CD14-positive monocyte (primary cell): ENCODE measurements at regions not wholly inside any gene's neighbourhood (a gene's known extent, or its start where the extent isn't known, plus 50 kb on each side); places are given as distances from the start of the nearest gene placed in this dataset.

Source experiments
- DNase-seq, 3 donors: peaks; one replicate each; pipeline ENCODE4 v3.0.0-alpha.2; 2011 to 2022
- H2AFZ ChIP-seq: 2 replicates; pipeline ENCODE4 v1.6.0; 2012; ENCODE audit warnings: mild to moderate bottlenecking, low read depth, low read length, inconsistent platforms; ENCODE audit not compliant: insufficient read depth, poor library complexity, severe bottlenecking
- H3K27ac ChIP-seq, 2 donors: 1 replicate in 1 of 2; 2 replicates in 1 of 2; pipeline ENCODE4 v1.5.1; 2012 to 2013; ENCODE audit warnings: low read length in 2 of 2, control low read depth in 1 of 2, inconsistent platforms in 1 of 2, low read depth in 1 of 2, mild to moderate bottlenecking in 1 of 2
- H3K27me3 ChIP-seq, 2 donors: one replicate each; pipeline versions ENCODE4 v1.6.0 to v1.6.1; 2011 to 2013; ENCODE audit warnings: low read length in 2 of 2; ENCODE audit not compliant: control insufficient read depth in 2 of 2, insufficient read depth in 2 of 2
- H3K36me3 ChIP-seq, 2 donors: replicated peaks in 1 of 2; 1 replicate in 1 of 2; 2 replicates in 1 of 2; pipeline versions ENCODE4 v1.5.1 to v1.6.1; 2012 to 2013; ENCODE audit warnings: low read length in 2 of 2, control low read depth in 1 of 2, inconsistent platforms in 1 of 2, mild to moderate bottlenecking in 1 of 2; ENCODE audit not compliant: insufficient read depth in 2 of 2, control insufficient read depth in 1 of 2
- H3K4me1 ChIP-seq, 2 donors: 1 replicate in 1 of 2; 2 replicates in 1 of 2; pipeline versions ENCODE4 v1.5.1 to v1.6.1; 2012 to 2013; ENCODE audit warnings: low read length in 2 of 2, control low read depth in 1 of 2, inconsistent platforms in 1 of 2, mild to moderate bottlenecking in 1 of 2, moderate library complexity in 1 of 2; ENCODE audit not compliant: insufficient read depth in 2 of 2, control insufficient read depth in 1 of 2
- H3K4me2 ChIP-seq: replicated peaks from 2 replicates; pipeline ENCODE3; 2012; ENCODE audit warnings: low read length, moderate library complexity, mild to moderate bottlenecking; ENCODE audit not compliant: poor library complexity, severe bottlenecking; ENCODE audit errors: extremely low read depth
- H3K4me3 ChIP-seq, 3 experiments: fragments of 200-600 bp in 1 of 3; sonication (generic) in 1 of 3; replicated peaks in 1 of 3; 1 replicate in 2 of 3; 2 replicates in 1 of 3; pipeline ENCODE4 v1.5.1; 2011 to 2013; ENCODE audit warnings: low read length in 3 of 3, mild to moderate bottlenecking in 3 of 3, control low read depth in 2 of 3, low read depth in 2 of 3, inconsistent platforms in 1 of 3, moderate library complexity in 1 of 3
- H3K79me2 ChIP-seq: 2 replicates; pipeline ENCODE4 v1.6.0; 2012; ENCODE audit warnings: mild to moderate bottlenecking, control low read depth, inconsistent platforms, low read length, moderate library complexity; ENCODE audit not compliant: insufficient read depth
- H3K9ac ChIP-seq: 2 replicates; pipeline ENCODE4 v1.6.0; 2017; ENCODE audit warnings: low read length, mild to moderate bottlenecking; ENCODE audit not compliant: insufficient read depth, poor library complexity, severe bottlenecking
- H3K9me3 ChIP-seq, 2 donors: replicated peaks in 1 of 2; 1 replicate in 1 of 2; 2 replicates in 1 of 2; pipeline versions ENCODE4 v1.5.1 to v1.6.1; 2012 to 2013; ENCODE audit warnings: low read length in 2 of 2, control low read depth in 1 of 2; ENCODE audit not compliant: control insufficient read depth in 1 of 2, insufficient read depth in 1 of 2
- H4K20me1 ChIP-seq: 2 replicates; pipeline ENCODE4 v1.6.0; 2012; ENCODE audit warnings: mild to moderate bottlenecking, low read length, control low read depth, moderate library complexity; ENCODE audit not compliant: insufficient read depth
- H3K27ac Mint-ChIP-seq, 7 donors: one replicate each; pipeline ENCODE4 v1.8.0; 2020; ENCODE audit warnings: mild to moderate bottlenecking in 7 of 7, mixed read lengths in 7 of 7, moderate library complexity in 6 of 7, inconsistent platforms in 2 of 7
- H3K27me3 Mint-ChIP-seq, 3 donors: one replicate each; pipeline ENCODE4 v1.8.0; 2021 to 2022; ENCODE audit warnings: low read depth in 3 of 3, mild to moderate bottlenecking in 3 of 3, mixed read lengths in 3 of 3, moderate library complexity in 3 of 3, inconsistent platforms in 1 of 3
- H3K36me3 Mint-ChIP-seq, 2 donors: one replicate each; pipeline ENCODE4 v1.8.0; 2020; ENCODE audit warnings: mixed read lengths in 2 of 2, inconsistent platforms in 1 of 2, mild to moderate bottlenecking in 1 of 2
- H3K4me1 Mint-ChIP-seq: one replicate; pipeline ENCODE4 v1.8.0; 2020; ENCODE audit warnings: mild to moderate bottlenecking, mixed read lengths
- H3K4me3 Mint-ChIP-seq, 2 donors: one replicate each; pipeline ENCODE4 v1.8.0; 2020; ENCODE audit warnings: mild to moderate bottlenecking in 2 of 2, mixed read lengths in 2 of 2, moderate library complexity in 1 of 2
- H3K9me3 Mint-ChIP-seq, 7 donors: one replicate each; pipeline ENCODE4 v1.8.0; 2020 to 2022; ENCODE audit warnings: mixed read lengths in 7 of 7, mild to moderate bottlenecking in 6 of 7, moderate library complexity in 6 of 7, inconsistent platforms in 2 of 7
- WGBS: methylation state at CpG from one replicate; pipeline ENCODE4 v1.1.5; 2013; ENCODE audit warnings: missing lambda C conversion rate; ENCODE audit not compliant: insufficient coverage; 5-methylcytosine and 5-hydroxymethylcytosine counted together
- intact Hi-C, 2 donors: fragments of 100-400 bp; cut with micrococcal nuclease; formaldehyde crosslinking; loops; one replicate each; pipeline versions ENCODE4 v1.15.0 to v1.15.1; 2023
- TF ChIP-seq, protein P1 (sequence below): fragments of 200-600 bp; IDR thresholded peaks from one replicate; pipeline ENCODE4 v1.8.0; 2022; ENCODE audit warnings: antibody characterized with exemption, mild to moderate bottlenecking

DNA sequence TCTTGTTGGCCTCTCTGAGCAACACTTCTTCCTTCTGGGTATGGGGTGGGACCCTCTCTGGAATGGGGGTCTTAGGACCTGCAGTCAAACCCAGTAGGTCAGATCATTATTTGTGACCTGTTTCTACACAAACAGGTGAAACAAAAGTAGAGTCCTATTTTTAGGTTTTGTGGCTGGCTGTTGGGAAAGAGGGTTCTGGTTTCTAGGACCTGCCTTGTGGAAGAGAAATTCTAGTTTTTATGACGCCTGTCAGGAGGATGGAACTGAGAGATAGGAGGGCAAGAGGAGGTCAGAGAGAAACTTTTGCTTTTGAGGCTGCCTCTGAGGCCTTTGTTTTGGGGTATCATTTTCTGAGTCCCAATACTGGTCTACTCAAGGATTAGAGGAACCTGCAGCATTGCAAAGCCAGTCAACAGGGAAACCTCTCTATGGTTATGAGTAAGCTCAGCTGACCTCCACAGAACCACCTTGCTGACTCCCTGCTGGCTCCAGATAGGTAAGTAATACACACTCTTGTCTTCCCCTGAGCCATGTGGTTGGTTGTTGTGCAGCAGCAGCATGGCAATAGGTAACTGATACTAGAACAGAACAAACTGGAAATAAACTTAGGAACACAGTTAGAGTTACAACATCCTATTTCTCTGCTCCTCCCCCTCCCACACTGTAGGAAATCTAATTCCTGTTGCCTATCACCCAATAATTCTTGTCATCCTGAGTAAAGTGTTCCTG lies 114.7 kb upstream of the VCX3B start:
- Histone ChIP-seq H3K9ac (no peak overlapping the region), H3K27ac (no peak overlapping the region), H3K4me3 (no peak overlapping the region), H3K27me3 (no peaks in the 10 kb centered on the region), H4K20me1 (no peaks in the 10 kb centered on the region), H3K4me2 (no peak overlapping the region), H3K79me2 (no peaks in the 10 kb centered on the region), H3K9me3 (peaks cover 0 to 7% of the 10 kb centered on the region in 2 donors), H2AFZ (no peak overlapping the region), H3K4me1 (no peaks in the 10 kb centered on the region), H3K36me3 (no peaks in the 10 kb centered on the region)
- no peak overlapping the region for H3K27ac Mint-ChIP-seq
- H3K9me3 Mint-ChIP-seq = peaks cover 0 to 3% (median 0%) of the 10 kb centered on the region in 7 donors
- WGBS = no CpG with 5 or more reads among the region's 1 CpG
- no peak for DNase-seq
- H3K27me3 Mint-ChIP-seq = no peaks in the 10 kb centered on the region
- H3K4me1 Mint-ChIP-seq = no peaks in the 10 kb centered on the region
- H3K36me3 Mint-ChIP-seq = no peaks in the 10 kb centered on the region
- TF ChIP-seq, protein P1, sequence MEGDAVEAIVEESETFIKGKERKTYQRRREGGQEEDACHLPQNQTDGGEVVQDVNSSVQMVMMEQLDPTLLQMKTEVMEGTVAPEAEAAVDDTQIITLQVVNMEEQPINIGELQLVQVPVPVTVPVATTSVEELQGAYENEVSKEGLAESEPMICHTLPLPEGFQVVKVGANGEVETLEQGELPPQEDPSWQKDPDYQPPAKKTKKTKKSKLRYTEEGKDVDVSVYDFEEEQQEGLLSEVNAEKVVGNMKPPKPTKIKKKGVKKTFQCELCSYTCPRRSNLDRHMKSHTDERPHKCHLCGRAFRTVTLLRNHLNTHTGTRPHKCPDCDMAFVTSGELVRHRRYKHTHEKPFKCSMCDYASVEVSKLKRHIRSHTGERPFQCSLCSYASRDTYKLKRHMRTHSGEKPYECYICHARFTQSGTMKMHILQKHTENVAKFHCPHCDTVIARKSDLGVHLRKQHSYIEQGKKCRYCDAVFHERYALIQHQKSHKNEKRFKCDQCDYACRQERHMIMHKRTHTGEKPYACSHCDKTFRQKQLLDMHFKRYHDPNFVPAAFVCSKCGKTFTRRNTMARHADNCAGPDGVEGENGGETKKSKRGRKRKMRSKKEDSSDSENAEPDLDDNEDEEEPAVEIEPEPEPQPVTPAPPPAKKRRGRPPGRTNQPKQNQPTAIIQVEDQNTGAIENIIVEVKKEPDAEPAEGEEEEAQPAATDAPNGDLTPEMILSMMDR = no peak
- H3K4me3 Mint-ChIP-seq = no peak overlapping the region
- intact Hi-C loops = no loop called here

DNA sequence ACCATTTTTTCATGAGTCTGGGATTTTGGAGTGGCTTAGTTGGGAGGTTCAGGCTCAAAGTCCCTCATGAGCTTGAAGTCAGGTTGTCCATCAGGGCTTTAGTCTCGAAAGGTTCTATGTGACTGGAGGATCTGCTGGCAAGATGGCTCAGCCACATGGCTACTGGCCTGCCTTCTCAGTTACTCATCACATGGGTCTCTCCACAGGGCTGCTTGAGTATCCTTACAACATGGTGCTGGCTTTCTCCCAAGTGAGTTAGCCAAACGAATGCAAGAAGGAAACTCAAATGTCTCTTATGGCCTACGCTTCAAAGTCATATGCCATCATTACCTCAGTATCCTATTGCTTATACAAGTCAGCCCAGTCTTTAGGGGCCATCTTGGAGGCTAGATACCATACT lies 106.3 kb upstream of the VCX3B start:
- TF ChIP-seq, protein P1 = no peak
- peaks cover 0 to 5% (median 0%) of the 10 kb centered on the region in 7 donors for H3K9me3 Mint-ChIP-seq
- WGBS = 71% methylated on average over 1 of the region's 3 CpGs
- Histone ChIP-seq H3K9me3 (no peaks in the 10 kb centered on the region), H3K4me3 (no peak overlapping the region), H3K9ac (no peak overlapping the region), H3K4me1 (no peaks in the 10 kb centered on the region), H3K36me3 (no peaks in the 10 kb centered on the region), H4K20me1 (no peaks in the 10 kb centered on the region), H3K79me2 (no peaks in the 10 kb centered on the region), H3K27me3 (no peaks in the 10 kb centered on the region), H3K27ac (no peak overlapping the region), H2AFZ (no peak overlapping the region), H3K4me2 (no peak overlapping the region)
- no peak for DNase-seq
- no peak overlapping the region for H3K4me3 Mint-ChIP-seq
- H3K36me3 Mint-ChIP-seq = no peaks in the 10 kb centered on the region
- no peaks in the 10 kb centered on the region for H3K4me1 Mint-ChIP-seq
- H3K27me3 Mint-ChIP-seq = peaks cover 0 to 4% (median 0%) of the 10 kb centered on the region in 3 donors
- no peak overlapping the region for H3K27ac Mint-ChIP-seq
- intact Hi-C loops = no loop called here
